Panc1 (cell line): ENCODE measurements at regions not wholly inside any gene's neighbourhood (a gene's known extent, or its start where the extent isn't known, plus 50 kb on each side); places are given as distances from the start of the nearest gene placed in this dataset.

Experiments used
- ATAC-seq: fragments of 200-7000 bp; cut with Tn5 transposase; 2 replicates; pipeline ENCODE4 v1.9.1; 2020; ENCODE audit warnings: mild to moderate bottlenecking, moderate library complexity
- BruUV-seq: library from RNA; stranded (reverse); fragments of 400-500 nt; replicated peaks from 2 replicates; lab custom pipeline; 2021; lab: Mats Ljungman, UMichigan
- CTCF ChIA-PET: fragments of 300-600 bp; sonication (Branson Sonifier 250); formaldehyde crosslinking; loops from one replicate; lab custom pipeline; 2022; ENCODE audit warnings: antibody characterized with exemption; lab: Charles Lee
- POLR2A ChIA-PET: fragments of 300-600 bp; sonication (Branson Sonifier 250); formaldehyde crosslinking; loops from one replicate; lab custom pipeline; 2022; ENCODE audit warnings: antibody characterized with exemption; lab: Charles Lee
- DNase-seq: peaks from one replicate; pipeline ENCODE4 v3.0.0-alpha.2; 2010; ENCODE audit warnings: low read depth, low spot score
- H3K27ac ChIP-seq: 2 replicates; pipeline ENCODE4 v1.5.1; 2011; ENCODE audit warnings: mild to moderate bottlenecking, low read length, inconsistent platforms
- H3K27me3 ChIP-seq: fragments of 200-500 bp; sonication (Bioruptor generic); 2 replicates; pipeline ENCODE4 v1.6.0; 2014; ENCODE audit warnings: low read length, inconsistent platforms; ENCODE audit not compliant: control insufficient read depth, insufficient read depth
- H3K36me3 ChIP-seq: fragments of 200-500 bp; sonication (Bioruptor generic); 2 replicates; pipeline ENCODE4 v1.5.1; 2014; ENCODE audit warnings: inconsistent platforms, mild to moderate bottlenecking, low read length, moderate library complexity; ENCODE audit not compliant: control insufficient read depth, insufficient read depth
- H3K4me1 ChIP-seq: 2 replicates; pipeline ENCODE4 v1.5.1; 2011; ENCODE audit warnings: inconsistent platforms, mild to moderate bottlenecking, low read length, moderate library complexity; ENCODE audit not compliant: control insufficient read depth, insufficient read depth
- H3K4me3 ChIP-seq, 2 experiments: 2 replicates each; pipeline ENCODE4 v1.5.1; 2011 to 2012; ENCODE audit warnings: low read depth in 2 of 2, low read length in 2 of 2, mild to moderate bottlenecking in 2 of 2, inconsistent platforms in 1 of 2, moderate library complexity in 1 of 2
- H3K9me3 ChIP-seq: fragments of 200-500 bp; sonication (Bioruptor generic); 2 replicates; pipeline ENCODE4 v1.5.1; 2014; ENCODE audit warnings: low read depth, mild to moderate bottlenecking, inconsistent platforms, low read length, moderate library complexity; ENCODE audit not compliant: control insufficient read depth, insufficient read depth
- POLR2AphosphoS5 ChIP-seq: IDR thresholded peaks from 2 replicates; pipeline ENCODE4 v1.6.1; 2012; ENCODE audit warnings: mild to moderate bottlenecking, low read depth, low read length, moderate library complexity
- SIN3A ChIP-seq: IDR thresholded peaks from 2 replicates; pipeline ENCODE4 v1.6.1; 2012; ENCODE audit warnings: low read depth, mild to moderate bottlenecking, low read length, moderate library complexity, borderline replicate concordance; ENCODE audit not compliant: insufficient read depth
- TCF7L2 ChIP-seq: IDR thresholded peaks from 2 replicates; pipeline ENCODE4 v1.6.1; 2011; ENCODE audit warnings: mild to moderate bottlenecking, low read depth, low read length, inconsistent platforms
- in situ Hi-C: cut with HindIII; loops from 2 replicates; pipeline ENCODE4 v1.10.0; 2016; ENCODE audit warnings: low sequenced_read_pairs, low pct_unique_long_range_greater_than_20kb
- intact Hi-C: fragments of 100-400 bp; cut with micrococcal nuclease; formaldehyde crosslinking; loops from one replicate; pipeline ENCODE4 v1.10.0; 2022; ENCODE audit not compliant: unreplicated experiment
- TF ChIP-seq, protein P1 (sequence below), 2 experiments: IDR thresholded peaks; 2 replicates each; pipeline ENCODE4 v1.6.1; 2011 to 2012; ENCODE audit warnings: low read depth in 2 of 2, control low read depth in 1 of 2, low read length in 1 of 2, mild to moderate bottlenecking in 1 of 2, moderate library complexity in 1 of 2; ENCODE audit not compliant: insufficient read depth in 1 of 2
- TF ChIP-seq, protein P2 (sequence below): fragments of 450-650 bp; IDR thresholded peaks from 2 replicates; pipeline ENCODE4 v1.5.1; 2017; ENCODE audit warnings: mild to moderate bottlenecking

DNA sequence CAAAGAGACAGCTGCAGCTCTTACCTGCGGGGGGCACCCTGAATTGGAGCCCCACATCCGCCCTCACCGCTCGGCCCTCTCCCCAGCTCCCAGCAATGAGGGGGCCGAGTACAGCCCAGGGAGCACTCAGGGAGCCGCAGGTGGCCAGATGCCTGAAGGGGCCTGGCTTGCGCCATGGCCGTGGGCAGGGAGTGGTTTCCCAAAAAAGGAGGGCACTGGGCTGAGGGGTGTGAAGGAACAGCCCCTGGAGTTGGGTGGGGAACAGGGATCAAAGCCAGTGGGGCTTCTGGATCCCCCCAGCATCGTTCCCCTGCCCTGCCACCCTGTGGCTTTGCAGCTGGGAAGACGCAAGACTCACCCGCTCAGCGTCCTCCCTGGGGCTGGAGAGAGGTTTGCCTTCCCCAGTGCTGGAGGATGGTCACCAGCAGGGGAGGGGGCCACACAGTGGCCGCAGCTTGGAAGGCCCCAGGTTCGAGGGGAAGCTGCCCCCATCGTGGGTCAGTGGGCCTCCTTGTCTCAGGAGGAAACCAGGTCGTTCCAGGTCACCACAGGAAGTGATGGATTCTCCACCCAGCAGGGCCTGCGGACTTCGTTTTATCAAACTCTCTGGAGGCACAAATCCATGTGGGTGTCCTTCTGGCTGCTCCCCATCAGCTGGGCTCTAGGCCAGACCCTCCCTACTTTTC is 68.2 kb upstream of the HPCAL1 start:
- ChIA-PET POLR2A (no interaction called here), CTCF (no interaction called here)
- H3K4me1 ChIP-seq = no peaks in the 10 kb centered on the region
- ATAC-seq = no peak
- no peaks in the 10 kb centered on the region for H3K27me3 ChIP-seq
- H3K36me3 ChIP-seq = no peaks in the 10 kb centered on the region
- TF ChIP-seq TCF7L2 (no peak), POLR2AphosphoS5 (no peak), SIN3A (no peak)
- TF ChIP-seq, protein P1, sequence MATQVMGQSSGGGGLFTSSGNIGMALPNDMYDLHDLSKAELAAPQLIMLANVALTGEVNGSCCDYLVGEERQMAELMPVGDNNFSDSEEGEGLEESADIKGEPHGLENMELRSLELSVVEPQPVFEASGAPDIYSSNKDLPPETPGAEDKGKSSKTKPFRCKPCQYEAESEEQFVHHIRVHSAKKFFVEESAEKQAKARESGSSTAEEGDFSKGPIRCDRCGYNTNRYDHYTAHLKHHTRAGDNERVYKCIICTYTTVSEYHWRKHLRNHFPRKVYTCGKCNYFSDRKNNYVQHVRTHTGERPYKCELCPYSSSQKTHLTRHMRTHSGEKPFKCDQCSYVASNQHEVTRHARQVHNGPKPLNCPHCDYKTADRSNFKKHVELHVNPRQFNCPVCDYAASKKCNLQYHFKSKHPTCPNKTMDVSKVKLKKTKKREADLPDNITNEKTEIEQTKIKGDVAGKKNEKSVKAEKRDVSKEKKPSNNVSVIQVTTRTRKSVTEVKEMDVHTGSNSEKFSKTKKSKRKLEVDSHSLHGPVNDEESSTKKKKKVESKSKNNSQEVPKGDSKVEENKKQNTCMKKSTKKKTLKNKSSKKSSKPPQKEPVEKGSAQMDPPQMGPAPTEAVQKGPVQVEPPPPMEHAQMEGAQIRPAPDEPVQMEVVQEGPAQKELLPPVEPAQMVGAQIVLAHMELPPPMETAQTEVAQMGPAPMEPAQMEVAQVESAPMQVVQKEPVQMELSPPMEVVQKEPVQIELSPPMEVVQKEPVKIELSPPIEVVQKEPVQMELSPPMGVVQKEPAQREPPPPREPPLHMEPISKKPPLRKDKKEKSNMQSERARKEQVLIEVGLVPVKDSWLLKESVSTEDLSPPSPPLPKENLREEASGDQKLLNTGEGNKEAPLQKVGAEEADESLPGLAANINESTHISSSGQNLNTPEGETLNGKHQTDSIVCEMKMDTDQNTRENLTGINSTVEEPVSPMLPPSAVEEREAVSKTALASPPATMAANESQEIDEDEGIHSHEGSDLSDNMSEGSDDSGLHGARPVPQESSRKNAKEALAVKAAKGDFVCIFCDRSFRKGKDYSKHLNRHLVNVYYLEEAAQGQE (IDR thresholded peaks at IDR 0.05; ENCODE audit: insufficient read depth in 1 of 2, low read depth in 2 of 2, low read length in 1 of 2) = no peak
- TF ChIP-seq, protein P2, sequence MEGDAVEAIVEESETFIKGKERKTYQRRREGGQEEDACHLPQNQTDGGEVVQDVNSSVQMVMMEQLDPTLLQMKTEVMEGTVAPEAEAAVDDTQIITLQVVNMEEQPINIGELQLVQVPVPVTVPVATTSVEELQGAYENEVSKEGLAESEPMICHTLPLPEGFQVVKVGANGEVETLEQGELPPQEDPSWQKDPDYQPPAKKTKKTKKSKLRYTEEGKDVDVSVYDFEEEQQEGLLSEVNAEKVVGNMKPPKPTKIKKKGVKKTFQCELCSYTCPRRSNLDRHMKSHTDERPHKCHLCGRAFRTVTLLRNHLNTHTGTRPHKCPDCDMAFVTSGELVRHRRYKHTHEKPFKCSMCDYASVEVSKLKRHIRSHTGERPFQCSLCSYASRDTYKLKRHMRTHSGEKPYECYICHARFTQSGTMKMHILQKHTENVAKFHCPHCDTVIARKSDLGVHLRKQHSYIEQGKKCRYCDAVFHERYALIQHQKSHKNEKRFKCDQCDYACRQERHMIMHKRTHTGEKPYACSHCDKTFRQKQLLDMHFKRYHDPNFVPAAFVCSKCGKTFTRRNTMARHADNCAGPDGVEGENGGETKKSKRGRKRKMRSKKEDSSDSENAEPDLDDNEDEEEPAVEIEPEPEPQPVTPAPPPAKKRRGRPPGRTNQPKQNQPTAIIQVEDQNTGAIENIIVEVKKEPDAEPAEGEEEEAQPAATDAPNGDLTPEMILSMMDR = no peak
- H3K9me3 ChIP-seq = no peaks in the 10 kb centered on the region
- H3K27ac ChIP-seq = no peak overlapping the region
- DNase-seq = no peak
- BruUV-seq = no TSS peak
- in situ Hi-C loops (no loop called here), intact Hi-C loops (no loop called here)
- H3K4me3 ChIP-seq = no peak overlapping the region

DNA sequence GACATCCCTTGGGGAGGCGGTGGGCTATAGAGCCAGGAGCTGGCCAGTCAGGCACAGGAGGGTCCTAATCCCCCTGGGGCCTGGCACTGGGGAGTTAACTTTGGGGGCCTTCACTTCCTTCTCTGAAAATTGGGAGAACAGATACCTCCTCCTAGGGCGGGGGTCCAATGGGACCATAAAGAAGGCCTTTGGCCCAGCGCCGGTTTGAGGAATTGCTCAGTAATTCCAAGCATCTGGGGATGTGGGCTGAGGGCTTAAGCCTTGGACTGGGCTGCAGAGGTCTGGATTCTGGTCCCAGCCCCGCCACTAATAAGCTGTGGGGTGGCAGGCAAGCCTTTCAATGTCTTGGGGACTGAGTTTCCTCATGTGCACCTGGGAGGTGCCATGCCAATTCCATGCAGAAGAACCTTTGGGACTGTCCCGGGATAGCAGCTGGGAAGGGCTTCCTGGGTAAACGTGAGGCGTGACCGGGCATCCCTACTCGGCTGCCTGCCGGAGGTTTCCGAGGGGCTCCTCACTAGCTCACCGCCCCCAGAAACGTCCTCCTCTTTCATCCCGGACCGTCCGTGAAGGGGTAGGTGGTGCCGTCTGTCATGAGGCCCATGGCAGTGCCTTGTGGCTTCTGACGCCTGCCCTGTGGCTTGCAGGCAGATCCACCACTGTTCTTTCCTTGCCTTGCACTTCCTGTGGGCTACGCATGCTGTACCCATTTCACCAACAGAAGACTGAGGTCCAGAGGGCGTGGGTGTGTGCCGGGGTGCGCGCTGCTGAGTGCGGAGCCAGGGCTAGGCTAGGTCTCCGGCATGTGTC is 67.4 kb upstream of the HPCAL1 start:
- no peaks in the 10 kb centered on the region for H3K27me3 ChIP-seq

More for the DNA sequence above, 67.4 kb upstream of the HPCAL1 start:
- intact Hi-C loops = no loop called here
- Histone ChIP-seq H3K9me3 (no peaks in the 10 kb centered on the region), H3K4me1 (no peaks in the 10 kb centered on the region), H3K27ac (no peak overlapping the region), H3K4me3 (no peak overlapping the region), H3K36me3 (no peaks in the 10 kb centered on the region)
- BruUV-seq = no TSS peak
- ATAC-seq (no peak), DNase-seq (no peak)
- ChIA-PET CTCF (no interaction called here), POLR2A (no interaction called here)
- TF ChIP-seq, protein P1 (IDR thresholded peaks at IDR 0.05; ENCODE audit: insufficient read depth in 1 of 2, low read depth in 2 of 2, low read length in 1 of 2) = no peak
- in situ Hi-C loops = no loop called here
